ENCODE measurements at regions not wholly inside any gene's neighbourhood (a gene's known extent, or its start where the extent isn't known, plus 50 kb on each side); places are given as distances from the start of the nearest gene placed in this dataset.

GRCh38 chr10:120371856-120372255 is 85.2 kb upstream of the PLPP4 start:
- no peak for TF ChIP-seq EZH2 (IDR thresholded peaks at IDR 0.05; ENCODE audit: borderline replicate concordance, low read depth, low read length, poor library complexity, severe bottlenecking)
- TF ChIP-seq CTCF (conservative IDR thresholded peaks at IDR 0.05; ENCODE audit: low read depth, low read length) = no peak
